ENCODE measurements at regions not wholly inside any gene's neighbourhood (a gene's known extent, or its start where the extent isn't known, plus 50 kb on each side); places are given as distances from the start of the nearest gene placed in this dataset.

GRCh38 chr7:1318051-1318450 is 85.4 kb downstream of the UNCX start:
- H3K9me3 ChIP-seq (ENCODE audit: low read length), result no peaks in the 10 kb centered on the region
- peaks cover 6% of the 10 kb centered on the region for H3K4me1 ChIP-seq (ENCODE audit: insufficient read depth, low read length)
- no peak overlapping the region for H2AFZ ChIP-seq (ENCODE audit: low read depth, low read length)
- no peaks in the 10 kb centered on the region for H3K27me3 ChIP-seq (ENCODE audit: insufficient read depth, low read length)
- no peak overlapping the region for H3K4me3 ChIP-seq (ENCODE audit: low read length)
- H3K36me3 ChIP-seq (ENCODE audit: insufficient read depth, low read length), result no peaks in the 10 kb centered on the region

- H3K27me3 ChIP-seq (ENCODE audit: insufficient read depth, low read length), result no peaks in the 10 kb centered on the region
These were observed 86.0 kb downstream of the UNCX start for GRCh38 chr7:1318661-1319060.

GRCh38 chr7:1320616-1321240 is 88.1 kb downstream of the UNCX start:
- Histone ChIP-seq H3K27me3 (ENCODE audit: insufficient read depth, low read length) (peaks cover 13% of the 10 kb centered on the region), H3K4me3 (ENCODE audit: low read length) (no peak overlapping the region)

More at GRCh38 chr7:1318661-1319060, 86.0 kb downstream of the UNCX start:
- no peaks in the 10 kb centered on the region for H3K36me3 ChIP-seq (ENCODE audit: insufficient read depth, low read length)
- peaks cover 12% of the 10 kb centered on the region for H3K4me1 ChIP-seq (ENCODE audit: insufficient read depth, low read length)
- H3K9me3 ChIP-seq (ENCODE audit: low read length), result no peaks in the 10 kb centered on the region
- no peak overlapping the region for H2AFZ ChIP-seq (ENCODE audit: low read depth, low read length)
- H3K4me3 ChIP-seq (ENCODE audit: low read length), result no peak overlapping the region

GRCh38 chr7:1321411-1322239 is 89.0 kb downstream of the UNCX start:
- H2AFZ ChIP-seq (ENCODE audit: low read depth, low read length), result no peak overlapping the region
- no peak overlapping the region for H3K4me3 ChIP-seq (ENCODE audit: low read length)
- H3K27me3 ChIP-seq (ENCODE audit: insufficient read depth, low read length), result peaks cover 16% of the 10 kb centered on the region
- no peaks in the 10 kb centered on the region for H3K9me3 ChIP-seq (ENCODE audit: low read length)
- no peaks in the 10 kb centered on the region for H3K36me3 ChIP-seq (ENCODE audit: insufficient read depth, low read length)
- peaks cover 12% of the 10 kb centered on the region for H3K4me1 ChIP-seq (ENCODE audit: insufficient read depth, low read length)

More at GRCh38 chr7:1320616-1321240, 88.1 kb downstream of the UNCX start:
- no peaks in the 10 kb centered on the region for H3K36me3 ChIP-seq (ENCODE audit: insufficient read depth, low read length)
- H3K4me1 ChIP-seq (ENCODE audit: insufficient read depth, low read length), result peaks cover 12% of the 10 kb centered on the region
- no peaks in the 10 kb centered on the region for H3K9me3 ChIP-seq (ENCODE audit: low read length)
- H2AFZ ChIP-seq (ENCODE audit: low read depth, low read length), result no peak overlapping the region

- Histone ChIP-seq H3K4me3 (ENCODE audit: low read length) (no peak overlapping the region), H2AFZ (ENCODE audit: low read depth, low read length) (no peak overlapping the region), H3K4me1 (ENCODE audit: insufficient read depth, low read length) (peaks cover 12% of the 10 kb centered on the region), H3K27me3 (ENCODE audit: insufficient read depth, low read length) (peaks cover 16% of the 10 kb centered on the region), H3K9me3 (ENCODE audit: low read length) (no peaks in the 10 kb centered on the region), H3K36me3 (ENCODE audit: insufficient read depth, low read length) (no peaks in the 10 kb centered on the region)
These were observed 89.8 kb downstream of the UNCX start for GRCh38 chr7:1322240-1323110.

- Histone ChIP-seq H3K27me3 (ENCODE audit: insufficient read depth, low read length) (peaks cover 16% of the 10 kb centered on the region), H3K4me3 (ENCODE audit: low read length) (no peak overlapping the region), H3K36me3 (ENCODE audit: insufficient read depth, low read length) (no peaks in the 10 kb centered on the region), H3K4me1 (ENCODE audit: insufficient read depth, low read length) (peaks cover 12% of the 10 kb centered on the region), H2AFZ (ENCODE audit: low read depth, low read length) (no peak overlapping the region), H3K9me3 (ENCODE audit: low read length) (no peaks in the 10 kb centered on the region)
These were observed 90.7 kb downstream of the UNCX start for GRCh38 chr7:1323178-1324027.

- Histone ChIP-seq H3K36me3 (ENCODE audit: insufficient read depth, low read length) (no peaks in the 10 kb centered on the region), H3K27me3 (ENCODE audit: insufficient read depth, low read length) (peaks cover 16% of the 10 kb centered on the region), H3K4me3 (ENCODE audit: low read length) (no peak overlapping the region)
These were observed 91.6 kb downstream of the UNCX start for GRCh38 chr7:1324028-1324900.

GRCh38 chr7:1325246-1325645 is 92.6 kb downstream of the UNCX start:
- Histone ChIP-seq H3K27me3 (ENCODE audit: insufficient read depth, low read length) (peaks cover 20% of the 10 kb centered on the region), H3K9me3 (ENCODE audit: low read length) (no peaks in the 10 kb centered on the region), H2AFZ (ENCODE audit: low read depth, low read length) (no peak overlapping the region), H3K4me3 (ENCODE audit: low read length) (no peak overlapping the region), H3K36me3 (ENCODE audit: insufficient read depth, low read length) (no peaks in the 10 kb centered on the region), H3K4me1 (ENCODE audit: insufficient read depth, low read length) (peaks cover 12% of the 10 kb centered on the region)

More at GRCh38 chr7:1324028-1324900, 91.6 kb downstream of the UNCX start:
- H3K9me3 ChIP-seq (ENCODE audit: low read length), result no peaks in the 10 kb centered on the region
- H2AFZ ChIP-seq (ENCODE audit: low read depth, low read length), result no peak overlapping the region
- peaks cover 12% of the 10 kb centered on the region for H3K4me1 ChIP-seq (ENCODE audit: insufficient read depth, low read length)

GRCh38 chr7:1325646-1326510 is 93.2 kb downstream of the UNCX start:
- no peaks in the 10 kb centered on the region for H3K36me3 ChIP-seq (ENCODE audit: insufficient read depth, low read length)
- no peaks in the 10 kb centered on the region for H3K9me3 ChIP-seq (ENCODE audit: low read length)
- H2AFZ ChIP-seq (ENCODE audit: low read depth, low read length), result no peak overlapping the region
- H3K4me3 ChIP-seq (ENCODE audit: low read length), result no peak overlapping the region
- H3K4me1 ChIP-seq (ENCODE audit: insufficient read depth, low read length), result peaks cover 10% of the 10 kb centered on the region
- peaks cover 25% of the 10 kb centered on the region for H3K27me3 ChIP-seq (ENCODE audit: insufficient read depth, low read length)

- no peak overlapping the region for H2AFZ ChIP-seq (ENCODE audit: low read depth, low read length)
- H3K4me1 ChIP-seq (ENCODE audit: insufficient read depth, low read length), result peaks cover 10% of the 10 kb centered on the region
- peaks cover 28% of the 10 kb centered on the region for H3K27me3 ChIP-seq (ENCODE audit: insufficient read depth, low read length)
- no peak overlapping the region for H3K4me3 ChIP-seq (ENCODE audit: low read length)
- no peaks in the 10 kb centered on the region for H3K9me3 ChIP-seq (ENCODE audit: low read length)
- no peaks in the 10 kb centered on the region for H3K36me3 ChIP-seq (ENCODE audit: insufficient read depth, low read length)
These were observed 93.8 kb downstream of the UNCX start for GRCh38 chr7:1326511-1326785.

- Histone ChIP-seq H3K4me3 (ENCODE audit: low read length) (no peak overlapping the region), H3K4me1 (ENCODE audit: insufficient read depth, low read length) (no peaks in the 10 kb centered on the region), H3K9me3 (ENCODE audit: low read length) (no peaks in the 10 kb centered on the region), H3K36me3 (ENCODE audit: insufficient read depth, low read length) (no peaks in the 10 kb centered on the region), H2AFZ (ENCODE audit: low read depth, low read length) (no peak overlapping the region), H3K27me3 (ENCODE audit: insufficient read depth, low read length) (peaks cover 24% of the 10 kb centered on the region)
These were observed 96.6 kb downstream of the UNCX start for GRCh38 chr7:1329261-1329660.
